ENCODE measurements at regions not wholly inside any gene's neighbourhood (a gene's known extent, or its start where the extent isn't known, plus 50 kb on each side); places are given as distances from the start of the nearest gene placed in this dataset.

- TF ChIP-seq CTCF (IDR thresholded peaks at IDR 0.05) (no peak), POLR2A (IDR thresholded peaks at IDR 0.05) (no peak)
These were observed 91.8 kb upstream of the LANCL2 start for GRCh38 chr7:55273186-55273980.

All from testis (tissue), 2 donors.